Lung (tissue), 11 donors: ENCODE measurements at regions not wholly inside any gene's neighbourhood (a gene's known extent, or its start where the extent isn't known, plus 50 kb on each side); places are given as distances from the start of the nearest gene placed in this dataset.

ENCODE experiments used
- ATAC-seq: fragments of 200-7000 bp; cut with Tn5 transposase; one replicate; pipeline ENCODE4 v1.9.1; 2020; ENCODE audit warnings: moderate number of reproducible peaks; ENCODE audit not compliant: insufficient read depth, low FRiP score
- DNase-seq, 3 donors: peaks; one replicate each; pipeline ENCODE4 v3.0.0-alpha.2; 2013 to 2017
- H3K27ac ChIP-seq, 2 donors: one replicate each; pipeline ENCODE4 v1.5.1; 2013; ENCODE audit warnings: mild to moderate bottlenecking in 2 of 2, moderate library complexity in 2 of 2, control low read depth in 1 of 2, inconsistent platforms in 1 of 2, low read depth in 1 of 2, low read length in 1 of 2
- H3K27me3 ChIP-seq, 3 donors: one replicate each; pipeline ENCODE4 v1.5.1; 2013; ENCODE audit warnings: low read length in 2 of 3; ENCODE audit not compliant: control insufficient read depth in 3 of 3, insufficient read depth in 3 of 3
- H3K36me3 ChIP-seq, 4 donors: one replicate each; pipeline ENCODE4 v1.5.1; 2013; ENCODE audit warnings: low read length in 4 of 4, mild to moderate bottlenecking in 1 of 4, moderate library complexity in 1 of 4; ENCODE audit not compliant: control insufficient read depth in 4 of 4, insufficient read depth in 4 of 4
- H3K4me1 ChIP-seq, 5 donors: one replicate each; pipeline ENCODE4 v1.5.1; 2013; ENCODE audit warnings: low read length in 5 of 5, mild to moderate bottlenecking in 2 of 5, moderate library complexity in 1 of 5; ENCODE audit not compliant: control insufficient read depth in 5 of 5, insufficient read depth in 5 of 5
- H3K4me3 ChIP-seq: one replicate; pipeline ENCODE4 v1.5.1; 2013; ENCODE audit warnings: mild to moderate bottlenecking, control low read depth, moderate library complexity
- H3K9ac ChIP-seq, 2 donors: one replicate each; pipeline ENCODE4 v1.5.1; 2013; ENCODE audit warnings: low read length in 2 of 2, control low read depth in 1 of 2; ENCODE audit not compliant: insufficient read depth in 1 of 2
- H3K9me3 ChIP-seq, 4 donors: one replicate each; pipeline ENCODE4 v1.5.1; 2013; ENCODE audit warnings: low read length in 3 of 4, mild to moderate bottlenecking in 1 of 4, moderate library complexity in 1 of 4; ENCODE audit not compliant: control insufficient read depth in 4 of 4, insufficient read depth in 3 of 4
- CTCF ChIP-seq: IDR thresholded peaks from 2 replicates; pipeline ENCODE4 v1.5.1; 2012; ENCODE audit warnings: mild to moderate bottlenecking; ENCODE audit errors: control extremely low read depth, extremely low read depth
- WGBS, 2 donors: extraction: QIAGEN DNeasy Blood & Tissue Kit; methylation state at CpG; one replicate each; pipeline ENCODE4 v1.1.7; 2013; 5-methylcytosine and 5-hydroxymethylcytosine counted together
- donor health status: control.
- donor health status: control.
- donor health status: Bipolar disorder and iron deficiency.
- donor health status: healthy.
- donor health status: DM: yes; HTN: yes; CAD: no.

- Histone ChIP-seq H3K27me3 (no peaks in the 10 kb centered on the region), H3K4me3 (no peak overlapping the region), H3K36me3 (no peaks in the 10 kb centered on the region), H3K9ac (no peak overlapping the region), H3K27ac (no peak overlapping the region), H3K4me1 (no peaks in the 10 kb centered on the region), H3K9me3 (peaks cover 0 to 2% (median 0%) of the 10 kb centered on the region in 4 donors)
- ATAC-seq (no peak), DNase-seq (no peak)
- no peak for TF ChIP-seq CTCF
- 76 to 84% methylated on average over 15 of the region's 15 CpGs for whole genome bisulfite sequencing, 2 donors
Observed at GRCh38 chr19:28509079-28509895, 703.7 kb downstream of the UQCRFS1 start.

- WGBS, 2 donors, result 86 to 88% methylated on average over 3 of the region's 3 CpGs
Observed at GRCh38 chr19:28508666-28509065, 704.3 kb downstream of the UQCRFS1 start.

GRCh38 chr19:28505933-28506332, 707.0 kb downstream of the UQCRFS1 start:
- Histone ChIP-seq H3K27me3 (no peaks in the 10 kb centered on the region), H3K4me1 (peaks cover 0 to 4% (median 0%) of the 10 kb centered on the region in 5 donors), H3K36me3 (no peaks in the 10 kb centered on the region), H3K27ac (no peak overlapping the region), H3K9ac (no peak overlapping the region), H3K9me3 (no peaks in the 10 kb centered on the region), H3K4me3 (no peak overlapping the region)
- no peak for ATAC-seq
- DNase-seq, result no peak
- 72 to 88% methylated on average over 2 of the region's 2 CpGs for WGBS, 2 donors
- no peak for TF ChIP-seq CTCF

More at GRCh38 chr19:28508666-28509065, 704.3 kb downstream of the UQCRFS1 start:
- no peak for DNase-seq
- Histone ChIP-seq H3K27ac (no peak overlapping the region), H3K27me3 (no peaks in the 10 kb centered on the region), H3K4me3 (no peak overlapping the region), H3K36me3 (no peaks in the 10 kb centered on the region), H3K4me1 (no peaks in the 10 kb centered on the region), H3K9me3 (no peaks in the 10 kb centered on the region), H3K9ac (no peak overlapping the region)
- no peak for ATAC-seq
- no peak for TF ChIP-seq CTCF
